HG03469 (cell line): ENCODE measurements at regions not wholly inside any gene's neighbourhood (a gene's known extent, or its start where the extent isn't known, plus 50 kb on each side); places are given as distances from the start of the nearest gene placed in this dataset.

Source experiments
- ATAC-seq: cut with Tn5 transposase; IDR thresholded peaks from one replicate; pipeline ENCODE4 v1.9.1; 2021; ENCODE audit warnings: mild to moderate bottlenecking, moderate library complexity, moderate number of reproducible peaks; ENCODE audit not compliant: unreplicated experiment

- ATAC-seq, result no peak
Measured at GRCh38 chr7:13174991-13175390, 487.6 kb downstream of the ARL4A start.

- no peak for ATAC-seq
Measured at GRCh38 chr7:13179011-13179582, 491.7 kb downstream of the ARL4A start.

- ATAC-seq, result no peak
Measured at GRCh38 chr7:13179775-13180523, 492.5 kb downstream of the ARL4A start.

GRCh38 chr7:13181216-13181615 lies 493.8 kb downstream of the ARL4A start:
- no peak for ATAC-seq

- no peak for ATAC-seq
Measured at GRCh38 chr7:13185139-13185538, 497.7 kb downstream of the ARL4A start.

- ATAC-seq, result no peak
Measured at GRCh38 chr7:13188236-13188805, 500.9 kb downstream of the ARL4A start.

- ATAC-seq, result no peak
Measured at GRCh38 chr7:13188922-13189321, 501.5 kb downstream of the ARL4A start.

- ATAC-seq, result no peak
Measured at GRCh38 chr7:13189668-13190067, 502.2 kb downstream of the ARL4A start.

- no peak for ATAC-seq
Measured at GRCh38 chr7:13197501-13197900, 510.1 kb downstream of the ARL4A start.

GRCh38 chr7:13198036-13198435 lies 510.6 kb downstream of the ARL4A start:
- ATAC-seq, result no peak

GRCh38 chr7:13198727-13199126 lies 511.3 kb downstream of the ARL4A start:
- no peak for ATAC-seq

GRCh38 chr7:13201628-13202027 lies 514.2 kb downstream of the ARL4A start:
- no peak for ATAC-seq

GRCh38 chr7:13217768-13218167 lies 530.3 kb downstream of the ARL4A start:
- no peak for ATAC-seq

GRCh38 chr7:13225068-13225467 lies 537.6 kb downstream of the ARL4A start:
- no peak for ATAC-seq

- ATAC-seq, result no peak
Measured at GRCh38 chr7:13226385-13226784, 539.0 kb downstream of the ARL4A start.

GRCh38 chr7:13231216-13231615 lies 543.8 kb downstream of the ARL4A start:
- no peak for ATAC-seq

GRCh38 chr7:13235436-13235835 lies 548.0 kb downstream of the ARL4A start:
- ATAC-seq, result no peak

GRCh38 chr7:13236026-13236425 lies 548.6 kb downstream of the ARL4A start:
- ATAC-seq, result no peak

GRCh38 chr7:13240349-13240748 lies 552.9 kb downstream of the ARL4A start:
- ATAC-seq, result no peak

GRCh38 chr7:13241416-13241815 lies 554.0 kb downstream of the ARL4A start:
- ATAC-seq, result no peak

GRCh38 chr7:13257661-13258060 lies 570.2 kb downstream of the ARL4A start:
- no peak for ATAC-seq

- ATAC-seq, result no peak
Measured at GRCh38 chr7:13258386-13258785, 571.0 kb downstream of the ARL4A start.
